HG03060 (cell line): ENCODE measurements at regions not wholly inside any gene's neighbourhood (a gene's known extent, or its start where the extent isn't known, plus 50 kb on each side); places are given as distances from the start of the nearest gene placed in this dataset.

Experiments used
- ATAC-seq: cut with Tn5 transposase; IDR thresholded peaks from one replicate; pipeline ENCODE4 v1.9.1; 2021; ENCODE audit warnings: low read depth, moderate number of reproducible peaks; ENCODE audit not compliant: unreplicated experiment

DNA sequence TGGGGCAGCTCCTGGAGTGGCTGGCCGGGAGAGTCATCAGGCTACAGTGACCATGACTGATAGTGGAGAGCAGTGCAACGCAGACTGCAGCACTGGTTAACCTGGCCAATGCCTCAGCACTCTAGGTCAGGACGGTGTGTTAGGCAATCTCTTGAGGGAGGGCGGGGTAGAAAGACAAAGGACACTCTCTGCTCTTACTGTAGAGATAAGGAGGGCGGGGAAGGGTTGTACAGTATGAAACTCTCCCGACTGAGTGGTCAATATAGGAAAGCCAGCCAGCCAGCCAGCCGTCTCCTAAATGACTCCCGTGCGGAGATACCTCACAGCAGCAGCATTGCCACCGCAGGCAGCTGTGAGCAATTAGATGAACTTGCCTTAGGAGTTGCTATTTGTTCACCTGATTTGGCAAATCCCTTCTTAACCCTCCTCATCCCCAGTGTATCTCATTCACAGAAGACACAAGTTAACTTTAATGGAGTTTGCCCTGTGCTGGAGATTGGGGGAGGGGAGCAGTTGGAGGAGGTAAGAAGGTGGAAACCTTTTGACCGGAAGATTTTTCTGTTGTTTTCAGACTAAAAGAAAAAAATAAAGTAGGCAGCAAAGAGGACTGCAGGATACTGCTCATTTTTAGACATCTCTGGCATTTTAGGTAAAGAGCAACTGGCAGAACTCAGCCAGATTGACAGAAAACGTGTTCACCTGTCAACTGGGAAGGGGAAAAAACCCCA, 330.5 kb downstream of the HNRNPD start:
- ATAC-seq = no peak

DNA sequence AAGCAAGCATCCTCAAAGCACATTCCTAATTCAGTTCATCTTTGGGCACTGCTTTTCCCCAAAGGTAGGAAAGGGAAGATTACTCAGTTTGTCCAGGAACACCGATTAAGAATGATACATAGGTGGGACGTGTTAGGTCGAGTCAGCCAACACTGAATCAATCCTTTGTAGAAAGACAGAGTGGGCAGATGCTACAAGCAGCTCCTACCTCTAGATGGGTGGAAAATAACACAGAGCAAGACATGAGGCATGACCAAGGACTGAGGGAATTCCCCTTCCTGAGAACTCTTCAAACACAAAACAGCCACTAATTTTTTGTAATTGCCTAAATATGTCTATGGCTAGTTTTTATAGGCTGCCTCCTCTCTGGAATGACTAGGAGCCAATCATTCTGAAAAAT, 331.7 kb downstream of the HNRNPD start:
- no peak for ATAC-seq

DNA sequence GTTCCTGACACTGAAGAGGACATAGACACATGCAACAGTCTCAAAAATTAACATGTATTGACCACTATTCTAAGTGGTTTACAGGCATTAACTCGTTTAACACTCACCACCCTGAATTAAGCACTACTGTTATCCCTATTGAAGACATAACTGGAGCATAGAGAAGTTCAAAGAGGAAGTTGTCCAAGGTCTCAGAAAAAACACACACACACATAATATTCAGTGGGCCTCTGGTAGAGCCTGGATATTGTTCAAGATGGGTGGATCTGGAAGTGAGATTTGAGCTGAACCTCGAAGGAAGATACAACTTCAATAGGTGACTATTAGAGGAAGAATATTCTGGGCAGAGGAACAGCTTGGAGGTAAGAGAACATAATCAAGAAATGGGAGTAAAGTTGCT, 334.9 kb downstream of the HNRNPD start:
- no peak for ATAC-seq

DNA sequence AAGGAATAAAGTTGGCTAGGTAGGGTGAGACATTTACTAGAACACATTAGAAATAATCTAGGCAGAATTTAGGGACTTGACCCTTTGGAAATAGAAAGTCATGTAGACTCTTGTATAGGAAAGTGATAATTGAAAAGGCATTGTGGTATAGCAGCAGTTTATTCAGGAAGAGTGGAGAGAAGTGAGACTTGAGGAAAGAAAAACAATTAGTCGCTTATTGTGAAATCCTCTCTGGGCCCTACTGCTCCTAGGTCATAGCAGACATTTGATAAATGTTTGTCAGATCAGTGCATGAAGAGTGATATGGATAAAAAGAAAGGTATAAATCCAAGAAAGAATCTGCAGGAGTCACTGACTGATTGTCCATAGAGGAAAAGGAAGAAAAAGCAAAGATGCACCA, 337.6 kb downstream of the HNRNPD start:
- no peak for ATAC-seq

DNA sequence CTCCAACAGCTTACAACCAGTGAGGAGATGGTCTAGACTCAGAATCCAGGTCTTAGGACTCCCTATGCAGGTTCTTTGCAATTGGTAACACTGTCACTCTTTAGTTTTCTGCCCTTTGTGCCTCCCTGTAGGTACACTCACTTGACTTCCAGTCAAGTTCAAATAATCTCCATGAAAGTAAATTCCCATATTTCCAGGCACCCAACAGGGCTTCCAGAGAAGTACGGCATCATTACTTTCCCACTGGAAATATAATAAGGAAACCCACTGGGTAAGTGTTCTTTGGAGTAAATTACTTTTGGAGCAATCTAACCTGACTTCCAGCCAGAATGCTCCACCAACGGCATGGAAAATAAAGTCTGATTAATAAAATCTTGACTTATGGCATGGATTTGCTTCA, 338.9 kb downstream of the HNRNPD start:
- ATAC-seq = no peak

DNA sequence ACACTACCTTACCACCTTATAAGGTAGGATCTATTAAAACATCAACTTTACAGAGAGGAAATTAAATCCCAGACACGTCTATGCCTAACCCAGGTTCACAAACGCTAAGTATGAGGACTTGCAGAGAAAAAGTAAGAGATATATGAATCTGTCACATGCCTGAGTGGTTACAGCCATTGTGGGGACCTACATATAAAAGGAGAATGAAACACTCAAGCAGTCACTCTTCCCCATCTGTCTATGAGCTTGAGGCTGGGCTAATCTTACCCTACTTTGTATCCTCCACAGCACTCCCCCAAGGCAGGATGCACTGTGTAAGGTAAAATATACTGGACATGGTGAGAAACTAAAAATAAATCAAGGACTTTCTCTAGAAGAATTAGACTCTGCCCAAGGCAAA, 339.9 kb downstream of the HNRNPD start:
- ATAC-seq = no peak

DNA sequence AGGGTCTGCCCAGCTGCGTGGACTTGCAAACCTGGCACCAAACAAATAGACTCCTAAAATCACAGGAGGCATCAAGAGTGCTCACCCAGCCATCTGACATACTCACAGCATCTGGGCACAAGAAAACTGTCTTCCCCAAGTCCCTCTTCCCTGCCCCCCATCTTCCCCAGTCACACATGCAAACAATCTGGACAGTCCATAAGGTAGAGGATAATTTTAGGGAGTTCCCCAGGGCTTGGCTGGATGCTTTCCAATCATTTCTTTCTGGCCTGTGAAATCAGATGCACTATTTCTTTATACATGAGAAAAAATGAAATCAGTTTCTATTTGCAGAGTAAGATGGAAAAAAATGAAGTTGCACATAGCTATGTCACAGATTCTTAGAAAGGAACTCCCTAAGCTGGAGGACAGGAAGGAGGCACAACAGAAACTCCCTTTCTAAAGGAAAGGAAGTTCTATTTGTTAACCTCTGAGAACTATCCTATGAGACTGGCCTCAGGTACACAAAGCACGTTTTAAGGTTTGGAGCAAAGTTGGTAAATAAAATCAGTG, 342.3 kb downstream of the HNRNPD start:
- ATAC-seq = no peak

DNA sequence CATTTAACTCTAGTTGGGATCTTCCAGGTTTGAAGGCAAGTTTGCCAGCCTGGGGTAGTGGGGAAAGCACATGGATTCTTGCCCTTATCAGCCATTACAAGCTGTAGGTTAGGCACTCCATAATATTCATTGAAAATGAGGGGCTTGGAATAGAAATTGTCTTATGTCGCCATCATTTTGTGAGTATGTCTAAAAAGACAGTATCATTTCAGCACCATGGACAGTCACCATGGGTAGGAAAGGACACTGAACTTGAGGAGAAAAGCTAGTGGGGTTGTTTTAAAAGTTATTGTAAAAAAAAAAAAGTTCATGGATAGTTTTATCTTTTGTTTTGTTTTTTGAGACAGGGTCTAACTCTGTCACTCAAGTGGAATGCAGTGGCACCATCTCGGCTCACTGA, 356.1 kb downstream of the HNRNPD start:
- no peak for ATAC-seq

DNA sequence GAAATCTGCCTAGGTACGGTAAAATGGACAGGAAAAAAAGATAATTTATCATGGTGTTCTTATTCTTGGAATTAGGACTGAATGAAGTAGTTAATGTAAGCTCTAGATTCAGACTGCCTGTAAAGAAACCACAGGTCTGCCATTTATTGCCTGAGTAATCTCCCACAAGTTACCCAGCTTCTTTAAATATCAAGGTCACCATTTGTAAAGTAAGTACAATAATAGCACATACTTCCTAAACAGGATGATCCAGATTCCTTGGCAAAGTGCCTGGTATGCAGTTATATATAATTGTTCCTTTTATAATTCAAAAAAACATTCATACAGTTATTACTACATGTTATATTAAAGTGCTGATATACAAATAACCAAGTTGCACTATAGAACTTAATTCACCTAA, 368.6 kb downstream of the HNRNPD start:
- ATAC-seq = no peak

DNA sequence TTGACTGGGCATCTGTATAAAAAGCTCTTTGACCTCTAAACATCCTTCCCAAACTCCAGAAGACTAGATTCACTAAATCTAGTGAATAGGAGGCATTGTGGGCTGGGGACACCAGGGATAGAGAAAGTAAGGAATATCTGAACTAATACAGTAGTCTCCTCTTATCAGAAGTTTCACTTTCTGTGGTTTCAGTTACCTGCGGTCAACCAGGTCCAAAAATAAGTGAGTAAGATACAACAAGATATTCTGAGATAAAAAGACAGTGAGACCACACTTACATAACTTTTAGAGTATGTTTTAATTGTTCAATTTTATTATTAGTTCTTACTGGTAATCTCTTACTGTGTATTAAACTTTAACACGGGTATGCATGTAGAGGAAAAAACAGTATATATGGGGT, 376.5 kb downstream of the HNRNPD start:
- no peak for ATAC-seq

DNA sequence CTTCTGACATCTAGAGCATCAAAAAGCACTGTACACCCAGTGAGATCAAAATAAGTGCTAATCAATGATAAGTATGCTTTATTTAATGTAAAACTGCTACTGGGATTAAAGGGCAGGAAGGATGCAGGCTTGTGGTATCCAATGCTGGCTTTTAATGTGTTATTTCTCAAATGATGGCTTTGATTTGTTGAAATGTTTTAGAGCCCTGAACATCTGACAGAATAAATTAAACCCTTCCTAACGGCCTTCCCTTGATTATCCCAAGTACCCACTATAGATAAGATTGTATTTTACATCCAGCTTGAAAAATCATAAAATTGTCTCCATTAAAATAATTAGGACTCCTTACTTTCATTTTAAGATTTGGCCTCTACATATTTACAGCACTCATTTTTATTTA, 382.9 kb downstream of the HNRNPD start:
- no peak for ATAC-seq

DNA sequence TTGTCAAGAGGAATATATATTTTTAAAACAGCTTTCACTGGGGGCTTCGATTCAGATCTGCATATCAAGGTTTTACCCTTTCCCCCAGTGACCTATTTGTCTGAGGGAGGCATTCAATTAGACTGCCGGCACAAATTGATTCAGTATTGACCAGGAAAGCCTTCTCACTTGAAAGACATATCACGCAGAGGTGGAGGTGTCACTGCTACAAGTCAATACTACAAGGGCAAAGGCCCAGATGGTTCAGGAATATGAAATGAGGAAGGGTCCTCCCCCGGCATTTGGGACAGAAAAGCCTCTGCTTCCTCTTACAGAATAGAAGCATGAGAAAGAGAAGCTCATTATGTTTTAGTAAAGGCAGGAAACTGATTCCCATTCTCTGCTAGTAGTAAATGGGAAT, 383.6 kb downstream of the HNRNPD start:
- no peak for ATAC-seq

DNA sequence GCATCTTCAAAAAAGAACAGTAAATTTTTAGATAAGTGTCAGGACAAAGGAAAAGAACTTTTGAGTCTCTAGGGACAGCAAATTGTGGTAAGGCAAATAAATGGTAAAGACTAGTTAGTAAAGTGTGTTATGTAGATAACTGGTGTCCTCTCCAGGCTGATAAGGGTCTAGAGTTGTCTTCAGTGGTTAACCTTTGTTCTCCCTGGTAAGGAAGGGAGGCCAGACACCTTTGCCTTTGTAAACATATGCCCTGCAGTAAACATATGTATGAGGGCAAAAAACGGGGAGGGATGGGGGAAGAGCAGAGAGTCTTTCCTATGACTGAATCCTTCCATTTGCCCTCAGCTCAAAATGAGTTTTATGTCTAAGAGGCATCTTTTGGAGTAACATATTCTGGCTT, 384.6 kb downstream of the HNRNPD start:
- no peak for ATAC-seq

DNA sequence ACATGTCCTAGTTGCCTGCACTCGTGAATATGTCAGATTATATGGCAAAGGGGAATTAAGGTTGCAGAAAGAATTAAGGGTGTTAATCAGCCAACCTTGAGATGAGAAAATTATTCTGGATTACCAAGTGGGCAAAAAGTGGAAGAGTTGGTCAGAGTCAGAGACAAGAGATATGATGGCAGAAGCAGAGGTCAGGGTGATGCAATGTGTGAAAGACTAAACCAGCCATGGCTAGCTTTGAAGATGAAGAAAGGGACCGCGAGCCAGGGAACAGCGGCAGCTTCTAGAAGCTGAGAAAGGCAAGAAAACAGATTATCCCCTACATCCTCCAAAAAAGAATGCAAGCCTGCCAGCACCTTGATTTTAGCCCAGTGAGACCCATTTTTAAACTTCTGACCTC, 385.6 kb downstream of the HNRNPD start:
- no peak for ATAC-seq

DNA sequence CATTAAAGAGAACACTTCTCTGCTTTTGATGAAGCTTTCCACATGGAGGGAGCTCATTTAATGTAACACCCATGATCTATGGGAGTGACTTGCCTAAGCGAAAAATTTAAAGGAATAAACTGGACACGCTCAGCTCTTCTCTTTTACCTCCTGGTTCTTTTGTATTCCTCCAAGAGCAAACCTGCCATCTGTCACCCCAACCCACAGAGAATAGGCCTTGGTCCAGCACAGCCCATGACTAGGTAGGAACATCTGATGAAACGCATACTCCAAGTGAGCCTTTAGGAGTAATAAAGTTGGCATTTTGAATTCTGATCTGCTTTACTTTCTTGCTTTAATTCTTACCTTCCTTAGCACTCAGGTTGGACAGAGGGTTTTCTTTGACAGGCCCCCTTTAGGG, 389.0 kb downstream of the HNRNPD start:
- ATAC-seq = no peak

DNA sequence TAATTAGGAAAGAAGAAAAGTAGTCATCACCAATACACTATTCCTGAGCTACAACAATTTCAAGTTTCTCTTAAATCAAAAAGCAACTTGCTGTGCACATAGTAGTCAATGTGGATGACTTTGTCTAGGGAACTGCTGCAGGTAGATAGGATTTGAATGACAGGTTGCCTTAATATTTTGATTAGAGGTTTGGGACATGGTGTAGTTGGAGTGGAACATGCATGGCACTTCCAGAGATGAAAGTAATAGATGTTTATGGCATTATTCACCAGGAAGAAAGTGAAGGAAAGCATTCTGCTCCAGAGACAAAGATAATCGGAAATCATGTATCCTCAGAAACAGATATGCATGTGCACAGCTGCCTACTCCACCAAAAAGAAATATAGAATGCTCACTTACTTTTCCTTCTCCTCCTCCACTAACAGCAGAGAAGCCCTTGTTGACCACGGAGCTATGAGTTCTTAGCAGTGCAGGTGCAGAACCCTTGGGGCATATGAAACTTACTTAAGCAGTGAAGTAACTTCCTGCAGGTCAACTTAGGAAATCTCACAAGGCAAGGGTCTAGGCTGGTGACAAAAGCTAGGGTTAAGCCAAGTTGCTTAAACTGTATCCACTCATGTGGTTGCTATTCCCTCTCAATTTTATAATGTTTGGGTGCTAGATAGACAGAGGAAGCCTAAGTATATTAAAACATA, 390.8 kb downstream of the HNRNPD start:
- no peak for ATAC-seq

DNA sequence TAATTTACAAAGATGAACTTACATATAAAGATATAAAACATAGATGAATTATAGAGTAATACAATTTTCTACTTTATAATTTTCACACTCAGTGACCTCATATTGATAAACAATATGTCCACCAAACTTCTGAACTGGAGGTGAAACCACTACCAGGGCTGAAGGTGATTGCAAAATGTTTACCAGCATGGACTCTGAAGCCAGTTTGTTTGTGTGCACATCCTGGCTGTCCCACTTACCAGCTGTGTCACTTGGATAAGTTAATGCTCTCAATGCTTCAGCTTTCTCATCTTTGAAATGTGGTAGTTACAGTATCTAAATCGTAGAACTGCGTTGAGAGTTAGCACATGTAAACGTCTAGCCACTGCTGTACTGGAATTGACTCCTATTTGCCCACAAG, 392.6 kb downstream of the HNRNPD start:
- no peak for ATAC-seq

DNA sequence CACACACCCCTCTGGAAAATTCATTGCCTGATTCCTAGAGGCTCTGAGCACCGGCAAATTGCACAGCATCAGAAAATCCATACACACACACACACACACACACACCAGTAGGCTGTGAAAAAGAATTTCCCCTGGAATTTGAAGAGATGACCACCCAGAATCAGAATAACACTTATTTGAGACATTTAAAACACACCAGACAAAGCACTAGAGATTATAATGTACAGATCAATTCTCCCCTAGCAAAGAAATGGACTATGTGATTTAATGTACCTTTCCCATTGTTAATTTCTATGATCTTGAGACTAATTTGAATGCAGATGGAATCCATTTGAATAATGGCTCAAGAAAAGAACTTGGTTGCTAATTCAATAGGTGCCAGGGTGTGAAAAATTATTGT, 399.3 kb downstream of the HNRNPD start:
- no peak for ATAC-seq

DNA sequence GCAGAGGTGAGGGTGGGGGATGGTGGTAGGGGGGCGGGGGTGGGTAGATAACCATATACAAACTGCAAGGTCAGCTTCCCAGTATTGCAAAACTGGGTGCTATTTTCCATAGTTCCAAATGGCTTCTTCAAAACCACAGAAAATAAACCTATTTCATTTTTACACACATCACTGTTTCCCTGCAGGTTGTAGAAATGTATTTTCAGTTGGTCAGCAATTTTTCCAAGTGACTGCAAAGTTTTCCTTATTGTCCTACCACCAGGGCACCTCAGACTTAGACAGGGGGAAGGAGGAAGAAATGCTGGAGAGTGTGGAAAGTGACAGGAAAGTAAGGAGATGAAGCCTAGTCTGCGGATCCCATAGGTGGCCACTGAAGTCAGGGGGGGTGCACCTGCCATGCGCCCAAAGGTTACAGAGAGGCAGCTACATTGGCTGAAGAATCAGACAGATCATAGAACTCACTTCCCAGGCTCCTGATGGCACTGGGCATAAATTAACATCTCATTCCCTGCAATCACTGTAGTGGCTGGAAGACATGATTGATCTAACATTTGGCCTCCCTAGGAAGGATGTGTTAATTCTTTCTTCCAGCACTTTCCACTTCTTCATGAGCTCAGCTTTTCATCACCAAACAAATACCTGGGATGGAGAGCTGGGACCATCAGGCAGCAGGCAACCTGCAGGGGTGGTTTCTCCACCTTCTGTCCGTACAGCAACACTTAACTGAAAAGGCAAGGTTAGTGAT, 402.0 kb downstream of the HNRNPD start:
- ATAC-seq = no peak

DNA sequence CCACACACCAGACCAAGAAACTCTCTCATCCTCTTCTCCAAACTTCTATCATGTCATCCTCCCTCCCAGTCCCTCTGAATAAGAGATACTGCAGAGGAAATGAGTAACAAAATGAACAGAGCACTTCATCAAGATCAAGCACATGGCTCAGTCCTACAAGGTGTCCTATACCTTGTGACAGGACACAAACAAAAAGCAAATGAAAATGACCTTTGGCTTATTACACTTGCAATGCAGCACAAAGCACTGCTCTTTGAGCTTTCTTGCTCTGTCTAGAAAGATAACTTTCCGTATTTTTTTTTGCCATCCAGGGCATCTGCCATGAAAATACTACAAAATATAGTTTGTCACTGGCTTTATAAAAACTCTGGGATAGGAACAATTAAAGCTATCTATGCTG, 402.7 kb downstream of the HNRNPD start:
- no peak for ATAC-seq

DNA sequence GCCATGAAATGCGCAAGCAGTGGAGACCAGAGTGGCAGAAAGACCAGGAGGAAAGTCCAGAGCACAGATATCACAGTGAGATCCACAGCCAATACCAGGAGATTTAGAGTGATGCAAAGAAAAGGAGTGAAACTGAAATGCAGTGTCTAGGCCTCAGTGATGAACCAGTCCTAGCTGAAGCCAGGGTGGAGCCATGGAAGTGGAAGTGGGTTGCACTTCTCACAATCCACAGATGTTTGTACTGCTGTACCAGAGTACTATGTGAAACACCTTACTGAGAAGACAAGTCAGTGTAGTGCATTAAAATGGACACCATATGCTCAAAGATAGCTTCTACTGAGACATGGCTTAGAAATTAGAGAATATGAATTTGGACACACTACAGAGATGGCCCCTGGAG, 403.3 kb downstream of the HNRNPD start:
- no peak for ATAC-seq
